ENCODE measurements at regions not wholly inside any gene's neighbourhood (a gene's known extent, or its start where the extent isn't known, plus 50 kb on each side); places are given as distances from the start of the nearest gene placed in this dataset.

GRCh38 chr1:29849991-29850757 is 613.9 kb downstream of the PTPRU start:
- no peak for TF ChIP-seq CTCF (IDR thresholded peaks at IDR 0.05 in 4 of 5, conservative IDR thresholded peaks at IDR 0.05 in 1 of 5)
- TF ChIP-seq POLR2A (IDR thresholded peaks at IDR 0.05) = no peak

Measured in gastrocnemius medialis (tissue), 4 donors.